ENCODE measurements at regions not wholly inside any gene's neighbourhood (a gene's known extent, or its start where the extent isn't known, plus 50 kb on each side); places are given as distances from the start of the nearest gene placed in this dataset.

DNA sequence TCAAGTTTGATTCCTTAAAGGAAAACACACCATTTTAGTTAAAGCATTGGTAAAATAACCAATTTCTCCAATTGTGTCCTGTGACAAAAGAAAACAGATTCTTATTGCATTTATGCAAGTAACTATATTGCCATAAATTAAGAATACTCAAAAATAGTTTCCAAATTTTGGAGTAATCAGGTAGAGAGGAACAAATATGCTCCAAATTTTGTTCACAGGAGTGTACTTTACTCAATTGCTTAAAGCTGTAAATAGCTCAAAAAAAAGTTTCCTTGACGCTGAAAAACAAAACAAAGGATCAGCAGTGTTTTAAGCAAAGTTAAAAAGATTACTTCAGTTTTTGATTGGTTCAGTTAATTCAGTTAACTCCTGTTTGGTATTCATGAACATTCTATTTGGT, 52.2 kb upstream of the INHBA start:
- TF ChIP-seq, protein P1, sequence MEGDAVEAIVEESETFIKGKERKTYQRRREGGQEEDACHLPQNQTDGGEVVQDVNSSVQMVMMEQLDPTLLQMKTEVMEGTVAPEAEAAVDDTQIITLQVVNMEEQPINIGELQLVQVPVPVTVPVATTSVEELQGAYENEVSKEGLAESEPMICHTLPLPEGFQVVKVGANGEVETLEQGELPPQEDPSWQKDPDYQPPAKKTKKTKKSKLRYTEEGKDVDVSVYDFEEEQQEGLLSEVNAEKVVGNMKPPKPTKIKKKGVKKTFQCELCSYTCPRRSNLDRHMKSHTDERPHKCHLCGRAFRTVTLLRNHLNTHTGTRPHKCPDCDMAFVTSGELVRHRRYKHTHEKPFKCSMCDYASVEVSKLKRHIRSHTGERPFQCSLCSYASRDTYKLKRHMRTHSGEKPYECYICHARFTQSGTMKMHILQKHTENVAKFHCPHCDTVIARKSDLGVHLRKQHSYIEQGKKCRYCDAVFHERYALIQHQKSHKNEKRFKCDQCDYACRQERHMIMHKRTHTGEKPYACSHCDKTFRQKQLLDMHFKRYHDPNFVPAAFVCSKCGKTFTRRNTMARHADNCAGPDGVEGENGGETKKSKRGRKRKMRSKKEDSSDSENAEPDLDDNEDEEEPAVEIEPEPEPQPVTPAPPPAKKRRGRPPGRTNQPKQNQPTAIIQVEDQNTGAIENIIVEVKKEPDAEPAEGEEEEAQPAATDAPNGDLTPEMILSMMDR (IDR thresholded peaks at IDR 0.05; ENCODE audit: low read depth, low read length), result no peak
- DNase-seq (ENCODE audit: low read depth in 2 of 2), result no peak

DNA sequence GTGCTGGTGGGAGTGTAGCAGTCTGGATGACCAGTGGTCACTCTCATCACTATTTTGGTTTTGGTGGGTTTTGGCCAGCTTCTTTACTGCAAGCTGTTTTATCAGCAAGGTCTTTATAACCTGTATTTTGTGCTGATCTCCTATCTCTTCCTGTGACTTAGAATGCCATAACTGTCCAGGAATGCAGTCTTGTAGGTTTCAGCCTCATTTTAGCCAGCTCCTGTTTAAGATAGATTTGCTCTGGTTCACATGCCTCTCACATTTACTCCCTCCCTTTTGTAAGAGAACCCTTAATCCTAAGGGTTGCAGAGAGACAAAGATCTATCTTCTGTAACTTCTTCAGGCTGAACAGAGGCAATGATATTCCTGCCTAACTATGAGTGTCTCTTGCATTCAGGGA, 51.2 kb upstream of the INHBA start:
- DNase-seq (ENCODE audit: low read depth in 2 of 2), result no peak
- TF ChIP-seq, protein P1 (IDR thresholded peaks at IDR 0.05; ENCODE audit: low read depth, low read length), result no peak

More for the DNA sequence above, 52.2 kb upstream of the INHBA start:
- H3K4me3 ChIP-seq (replicated peaks in 1 of 2; ENCODE audit: low read depth in 2 of 2, low read length in 2 of 2), result no peak overlapping the region

More for the DNA sequence above, 51.2 kb upstream of the INHBA start:
- no peak overlapping the region for H3K4me3 ChIP-seq (replicated peaks in 1 of 2; ENCODE audit: low read depth in 2 of 2, low read length in 2 of 2)
